Activated CD8-positive, alpha-beta memory T cell treated with anti-CD3 and anti-CD28 coated beads for 48 hours (primary cell): ENCODE measurements at regions not wholly inside any gene's neighbourhood (a gene's known extent, or its start where the extent isn't known, plus 50 kb on each side); places are given as distances from the start of the nearest gene placed in this dataset.
"Not testable (repeated sequence)": the region's sequence is repeated elsewhere in the genome, so short reads cannot be mapped to it uniquely, and the experiment has no call there.

ENCODE experiments used
- DNase-seq, 3 experiments: peaks; one replicate each; pipeline ENCODE4 v3.0.0-alpha.2; 2020; ENCODE audit warnings: low read depth in 2 of 3, low spot score in 2 of 3

DNA sequence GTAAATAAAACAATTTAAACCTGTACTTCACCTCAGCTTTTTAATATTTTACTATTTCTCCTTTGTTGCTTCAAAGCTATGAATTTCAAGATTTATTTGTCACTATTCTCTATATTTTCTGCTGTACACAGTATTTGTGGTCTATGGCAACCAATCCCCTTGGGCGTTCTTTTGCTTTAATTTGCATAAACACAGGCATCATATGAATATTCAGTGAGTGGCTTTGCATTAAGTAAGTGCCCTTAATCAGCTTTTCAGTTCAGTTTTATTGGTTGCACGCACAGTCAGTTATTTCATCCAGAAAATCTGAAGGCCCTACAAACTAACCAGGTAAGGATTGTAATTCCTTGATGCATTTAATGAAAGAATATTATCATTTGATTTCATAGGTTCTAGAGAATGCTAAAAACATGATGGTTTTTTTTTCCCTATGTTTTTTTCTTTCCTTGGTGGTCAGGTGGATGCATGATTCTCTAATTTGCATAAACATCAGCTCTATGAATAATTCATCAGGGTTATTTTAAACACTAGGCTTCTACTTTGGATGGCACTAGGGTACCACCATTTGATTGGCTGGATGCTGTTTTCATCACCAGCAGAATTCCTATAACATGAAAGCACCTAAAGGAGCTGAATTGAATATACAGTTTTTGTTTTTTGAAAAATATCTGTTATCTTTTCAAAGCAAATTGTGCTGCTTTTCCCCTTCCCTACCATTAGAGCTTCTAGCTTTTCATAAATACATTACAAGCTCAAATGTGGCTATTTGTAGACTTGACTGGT lies 249.2 kb upstream of the CCNH start:
- no peak for DNase-seq

GRCh38 chr5:87653242-87653641 lies 240.5 kb upstream of the CCNH start:
- DNase-seq: no peak

DNA sequence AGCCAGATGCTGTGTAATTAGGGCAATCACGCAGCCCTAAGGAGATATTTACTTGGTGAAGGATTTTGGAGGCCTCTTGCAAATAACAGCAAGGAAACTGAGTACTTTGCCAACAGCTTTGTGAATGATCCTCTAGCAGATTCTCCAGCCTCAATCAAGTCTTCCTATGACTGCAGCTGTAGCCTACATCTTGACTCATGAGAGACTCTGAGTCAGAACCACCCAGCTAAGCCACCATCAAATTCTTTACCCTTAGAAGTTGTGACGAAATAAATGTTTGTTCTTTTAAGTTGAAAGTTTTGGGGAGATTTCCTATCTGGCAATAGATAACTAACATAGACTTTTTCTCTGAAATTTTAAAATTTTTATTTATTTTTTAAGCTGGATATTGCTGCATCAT lies 237.6 kb upstream of the CCNH start:
- no peak for DNase-seq

DNA sequence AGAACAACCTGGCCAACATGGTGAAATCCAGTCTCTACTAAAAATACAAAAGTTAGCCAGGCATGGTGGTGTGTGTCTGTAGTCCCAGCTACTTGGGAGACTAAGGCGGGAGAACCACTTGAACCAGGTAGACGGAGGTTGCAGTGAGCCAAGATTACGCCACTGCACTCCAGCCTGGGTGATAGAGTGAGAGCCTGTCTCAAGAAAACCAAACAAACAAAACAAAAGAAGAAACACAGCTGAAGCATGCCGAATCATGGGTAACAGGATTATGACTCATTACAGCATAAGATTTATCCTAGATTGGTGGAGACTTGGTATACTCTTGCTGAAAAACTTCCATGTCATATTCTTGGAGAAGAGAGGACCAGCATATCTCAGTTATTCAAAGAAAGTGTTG lies 236.7 kb upstream of the CCNH start:
- no peak for DNase-seq

- no peak for DNase-seq
These were observed 232.5 kb upstream of the CCNH start for GRCh38 chr5:87645224-87645623.

DNA sequence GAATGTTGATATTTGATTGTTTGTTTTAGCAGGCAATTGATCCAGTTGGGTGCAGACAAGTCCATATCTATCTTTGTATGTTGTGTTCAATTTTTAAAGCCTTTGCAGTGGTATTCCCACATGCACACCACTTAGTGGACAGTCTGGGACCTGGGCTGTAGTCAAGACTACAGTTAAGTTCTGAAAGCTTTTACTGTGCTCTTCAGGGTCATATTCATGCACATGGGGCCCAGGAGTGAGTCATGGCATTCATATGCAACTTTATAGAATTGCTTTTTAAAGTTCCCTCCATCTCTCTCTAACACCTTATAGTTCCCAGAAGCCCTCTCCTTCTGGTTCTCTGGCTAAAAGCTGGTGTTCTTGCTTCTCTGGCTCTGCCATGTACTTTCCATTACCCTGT lies 228.2 kb upstream of the CCNH start:
- no peak for DNase-seq

- DNase-seq: no peak
These were observed 214.6 kb upstream of the CCNH start for GRCh38 chr5:87627363-87627762.

GRCh38 chr5:87608385-87608784 lies 195.7 kb upstream of the CCNH start:
- no peak for DNase-seq

DNA sequence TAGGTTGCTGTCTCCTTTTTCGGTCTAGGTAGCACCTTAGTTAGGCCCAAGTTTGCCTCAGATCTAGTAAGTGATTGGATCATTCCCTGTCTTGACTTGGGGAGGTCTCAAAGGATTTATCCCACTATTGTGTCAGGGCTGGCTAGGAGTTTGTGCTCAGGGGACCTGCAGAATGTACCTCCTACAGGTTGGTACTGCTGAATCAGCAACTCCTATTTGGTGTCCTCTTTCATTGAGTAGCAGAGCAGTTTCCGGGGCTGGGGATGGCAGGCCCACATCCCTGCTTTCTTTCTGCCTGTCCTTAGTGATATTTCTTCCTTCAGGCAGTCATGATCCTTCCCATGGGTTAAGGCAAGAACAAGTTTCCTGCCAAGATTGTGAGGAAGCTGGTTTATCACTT lies 192.9 kb upstream of the CCNH start:
- no peak for DNase-seq

- no peak for DNase-seq
These were observed 187.0 kb upstream of the CCNH start for GRCh38 chr5:87599778-87600177.

GRCh38 chr5:87598460-87598859 lies 185.7 kb upstream of the CCNH start:
- DNase-seq: no peak

DNA sequence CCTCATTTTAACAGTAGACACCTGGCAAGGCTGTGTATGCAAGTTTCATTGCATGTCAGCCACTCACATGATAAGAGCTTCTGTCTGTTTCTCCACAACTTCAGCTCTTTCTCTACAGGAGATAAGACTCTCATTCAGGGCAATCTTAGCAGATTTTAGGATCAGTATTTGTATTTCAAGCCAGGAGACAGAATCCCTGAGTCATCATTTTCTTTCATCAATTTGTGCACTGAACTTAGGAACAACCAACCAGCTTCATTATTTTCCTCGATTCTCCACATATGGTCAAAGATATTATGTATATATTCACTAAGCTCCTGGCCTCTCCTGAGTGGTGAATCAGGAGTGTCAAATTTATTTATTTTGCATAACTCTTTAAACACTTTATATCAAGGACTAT lies 181.8 kb upstream of the CCNH start:
- no peak for DNase-seq

DNA sequence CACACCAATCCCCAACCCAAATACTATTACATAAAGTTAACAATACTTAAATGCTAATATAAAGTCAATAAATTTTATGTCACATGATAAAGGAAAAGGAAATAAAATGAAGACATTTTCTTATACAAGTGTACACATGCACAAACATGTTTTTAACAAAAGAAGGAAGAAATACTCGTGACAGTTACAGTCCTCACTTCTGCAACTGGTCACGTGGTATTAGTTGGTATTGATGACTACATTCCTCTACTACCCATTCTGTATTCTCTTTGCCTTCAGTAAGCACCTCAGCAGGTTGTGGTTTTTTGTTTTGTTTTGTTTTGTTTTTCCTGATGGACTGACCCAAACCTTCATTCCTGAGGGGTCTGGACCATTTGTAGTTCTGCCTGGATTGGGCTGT lies 176.9 kb upstream of the CCNH start:
- DNase-seq: no peak

- no peak for DNase-seq
These were observed 175.6 kb upstream of the CCNH start for GRCh38 chr5:87588316-87588715.

- DNase-seq: not testable (repeated sequence)
These were observed 171.0 kb upstream of the CCNH start for GRCh38 chr5:87583704-87584103.

GRCh38 chr5:87582149-87582548 lies 169.4 kb upstream of the CCNH start:
- DNase-seq: no peak

DNA sequence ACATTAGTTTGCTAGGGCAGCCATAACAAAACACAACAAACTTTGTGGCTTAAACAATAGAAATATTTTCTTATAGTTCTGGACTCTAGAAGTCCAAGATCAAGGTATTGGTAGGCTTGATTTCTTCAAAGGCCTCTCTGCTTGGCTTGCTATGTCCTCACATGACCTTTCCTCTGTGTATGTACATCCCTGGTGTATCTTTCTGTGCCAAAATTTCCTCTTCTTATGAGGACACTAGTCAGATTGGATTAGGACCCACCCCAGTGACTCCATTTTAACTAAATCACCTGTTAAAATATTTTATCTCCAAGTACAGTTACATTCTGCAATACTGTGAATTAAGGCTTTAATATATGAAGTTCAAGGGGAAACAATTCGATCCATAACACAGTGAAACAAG lies 168.9 kb upstream of the CCNH start:
- no peak for DNase-seq

GRCh38 chr5:87579678-87580077 lies 166.9 kb upstream of the CCNH start:
- DNase-seq: no peak

DNA sequence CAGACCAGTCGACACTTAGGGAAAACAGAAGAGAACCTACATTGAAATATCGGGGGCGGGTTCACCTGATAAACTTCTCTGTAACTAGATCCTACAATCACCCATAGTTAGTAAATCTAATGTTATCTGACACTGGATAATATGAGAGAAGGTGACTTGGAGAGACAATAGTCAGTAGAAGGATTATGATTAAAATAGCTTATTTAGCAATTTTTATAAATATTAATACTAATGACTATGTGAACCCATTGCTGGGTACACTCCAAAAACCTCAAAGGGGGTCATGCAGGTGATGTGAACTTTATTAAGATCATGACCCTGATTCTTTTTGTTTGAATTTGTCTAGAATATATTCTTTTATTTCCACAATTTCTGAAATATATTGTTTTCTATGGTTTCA lies 164.1 kb upstream of the CCNH start:
- no peak for DNase-seq

DNA sequence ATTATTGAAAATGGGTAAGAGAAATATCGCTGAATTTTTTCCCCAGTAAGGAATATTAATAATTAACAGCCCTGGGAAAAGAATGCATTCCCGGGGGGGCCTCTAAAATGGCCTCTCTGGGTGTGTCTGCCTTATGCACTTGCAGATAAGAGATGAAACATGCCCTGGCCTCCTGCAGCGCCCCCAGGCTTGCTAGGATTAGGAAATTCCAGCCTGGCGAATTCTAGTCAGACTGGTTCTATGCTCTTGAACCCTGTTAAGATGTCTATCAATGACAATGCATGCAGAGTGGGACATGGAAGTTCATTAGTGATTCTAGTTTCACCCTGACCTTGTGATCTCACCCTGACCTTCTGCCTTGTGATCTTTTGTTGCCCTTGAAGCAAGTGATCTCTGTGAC lies 163.6 kb upstream of the CCNH start:
- not testable (repeated sequence) for DNase-seq

GRCh38 chr5:87574106-87574505 lies 161.4 kb upstream of the CCNH start:
- DNase-seq: no peak

DNA sequence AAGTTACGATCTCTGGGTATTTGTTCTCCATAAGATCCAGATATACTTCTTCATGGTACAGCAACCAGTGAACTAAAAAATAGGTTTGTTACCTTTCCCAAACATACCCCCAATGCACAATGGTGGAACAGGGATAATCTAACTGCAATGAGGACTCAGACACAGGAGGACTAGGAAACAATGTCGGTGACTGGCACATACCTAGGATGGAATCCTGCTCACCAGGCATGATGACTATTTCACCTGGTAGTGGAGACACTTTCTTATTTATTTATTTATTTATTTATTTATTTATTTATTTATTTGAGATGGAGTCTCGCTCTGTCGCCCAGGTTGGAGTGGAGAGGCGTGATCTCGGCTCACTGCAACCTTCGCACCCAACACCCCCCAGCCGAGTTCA lies 159.9 kb upstream of the CCNH start:
- no peak for DNase-seq

GRCh38 chr5:87572090-87572489 lies 159.4 kb upstream of the CCNH start:
- DNase-seq: no peak

DNA sequence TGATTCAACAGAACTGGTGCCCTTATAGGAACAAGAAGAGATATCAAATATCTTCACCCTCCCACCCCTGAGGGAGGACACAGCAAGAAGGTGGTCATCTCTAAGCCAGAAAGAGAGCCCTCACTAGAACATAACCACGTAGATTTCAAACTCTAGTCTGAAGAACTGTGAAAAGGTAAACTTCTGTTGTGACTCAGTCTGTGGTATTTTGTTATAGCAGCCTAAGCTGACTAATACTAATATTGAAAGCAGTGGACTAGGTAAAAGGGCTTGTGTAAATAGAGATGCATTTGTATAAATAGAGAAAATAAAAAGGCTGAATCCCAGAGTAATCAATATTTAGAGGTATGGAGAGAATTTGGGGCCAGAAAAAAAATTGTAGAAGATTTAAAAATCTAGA lies 157.6 kb upstream of the CCNH start:
- no peak for DNase-seq
